Pons (tissue), 1 donor: ENCODE measurements at regions not wholly inside any gene's neighbourhood (a gene's known extent, or its start where the extent isn't known, plus 50 kb on each side); places are given as distances from the start of the nearest gene placed in this dataset.
A peak's percentile ranks its signal among the peaks of the same experiment; 100 is the strongest.
"Not testable (repeated sequence)": the region's sequence is repeated elsewhere in the genome, so short reads cannot be mapped to it uniquely, and the experiment has no call there.

Experiments used
- DNase-seq: peaks from one replicate; pipeline ENCODE4 v3.0.0-alpha.2; 2016; ENCODE audit warnings: low spot score

GRCh38 chrX:125089761-125090445, 229.8 kb upstream of the TEX13C start:
- no peak for DNase-seq

- DNase-seq, result no peak
Observed at GRCh38 chrX:125093852-125094251, 225.8 kb upstream of the TEX13C start.

GRCh38 chrX:125094901-125095300, 224.8 kb upstream of the TEX13C start:
- DNase-seq, result no peak

GRCh38 chrX:125096469-125096868, 223.2 kb upstream of the TEX13C start:
- DNase-seq, result no peak

- DNase-seq, result no peak
Observed at GRCh38 chrX:125096870-125097269, 222.8 kb upstream of the TEX13C start.

GRCh38 chrX:125101971-125102755, 217.5 kb upstream of the TEX13C start:
- DNase-seq, result peak; percentile 1

- DNase-seq, result no peak
Observed at GRCh38 chrX:125103693-125104092, 216.0 kb upstream of the TEX13C start.

- DNase-seq, result no peak
Observed at GRCh38 chrX:125108921-125109320, 210.8 kb upstream of the TEX13C start.

GRCh38 chrX:125131164-125131563, 188.5 kb upstream of the TEX13C start:
- no peak for DNase-seq

GRCh38 chrX:125132274-125132673, 187.4 kb upstream of the TEX13C start:
- DNase-seq, result peak; percentile 8

GRCh38 chrX:125137521-125137920, 182.2 kb upstream of the TEX13C start:
- DNase-seq, result no peak

- DNase-seq, result no peak
Observed at GRCh38 chrX:125150231-125150630, 169.4 kb upstream of the TEX13C start.

GRCh38 chrX:125151146-125151545, 168.5 kb upstream of the TEX13C start:
- no peak for DNase-seq

GRCh38 chrX:125152011-125152410, 167.7 kb upstream of the TEX13C start:
- no peak for DNase-seq

- no peak for DNase-seq
Observed at GRCh38 chrX:125153621-125154020, 166.1 kb upstream of the TEX13C start.

GRCh38 chrX:125154288-125155257, 165.1 kb upstream of the TEX13C start:
- not testable (repeated sequence) for DNase-seq

GRCh38 chrX:125155296-125156033, 164.2 kb upstream of the TEX13C start:
- not testable (repeated sequence) for DNase-seq

GRCh38 chrX:125170459-125170858, 149.2 kb upstream of the TEX13C start:
- no peak for DNase-seq

- DNase-seq, result no peak
Observed at GRCh38 chrX:125172531-125172930, 147.1 kb upstream of the TEX13C start.

- no peak for DNase-seq
Observed at GRCh38 chrX:125175991-125176584, 143.6 kb upstream of the TEX13C start.

GRCh38 chrX:125193921-125194320, 125.8 kb upstream of the TEX13C start:
- no peak for DNase-seq
